H9 (cell line): ENCODE measurements at regions not wholly inside any gene's neighbourhood (a gene's known extent, or its start where the extent isn't known, plus 50 kb on each side); places are given as distances from the start of the nearest gene placed in this dataset.

Source experiments
- DNase-seq: peaks from one replicate; pipeline ENCODE4 v3.0.0-alpha.2; 2017
- H2AFZ ChIP-seq: one replicate; pipeline ENCODE4 v1.6.1; 2013; ENCODE audit warnings: mild to moderate bottlenecking, low read length, control low read depth, moderate library complexity
- H2AK5ac ChIP-seq: 2 replicates; pipeline ENCODE4 v1.6.1; 2013; ENCODE audit warnings: low read length, control low read depth, mixed read lengths; ENCODE audit not compliant: insufficient read length
- H2BK120ac ChIP-seq: one replicate; pipeline ENCODE4 v1.6.1; 2013; ENCODE audit warnings: low read depth, mild to moderate bottlenecking, low read length, control low read depth, inconsistent platforms; ENCODE audit not compliant: poor library complexity, severe bottlenecking
- H2BK12ac ChIP-seq: 2 replicates; pipeline ENCODE4 v1.6.1; 2013; ENCODE audit warnings: low read length, control low read depth, mixed read lengths, low read depth; ENCODE audit not compliant: insufficient read length
- H2BK15ac ChIP-seq: 2 replicates; pipeline ENCODE4 v1.6.1; 2013; ENCODE audit warnings: low read depth, low read length, control low read depth
- H2BK20ac ChIP-seq: one replicate; pipeline ENCODE4 v1.6.1; 2013; ENCODE audit warnings: low read depth, mild to moderate bottlenecking, low read length, control low read depth, inconsistent platforms; ENCODE audit not compliant: poor library complexity, severe bottlenecking
- H2BK5ac ChIP-seq: 2 replicates; pipeline ENCODE4 v1.6.1; 2013; ENCODE audit warnings: low read length, control low read depth, mixed read lengths; ENCODE audit not compliant: insufficient read length
- H3K14ac ChIP-seq: 2 replicates; pipeline ENCODE4 v1.6.1; 2013; ENCODE audit warnings: low read length, control low read depth; ENCODE audit not compliant: insufficient read depth
- H3K18ac ChIP-seq: 2 replicates; pipeline ENCODE4 v1.6.1; 2013; ENCODE audit warnings: low read depth, mild to moderate bottlenecking, mixed read lengths, low read length, control low read depth; ENCODE audit not compliant: insufficient read length
- H3K23ac ChIP-seq: 2 replicates; pipeline ENCODE4 v1.6.1; 2013; ENCODE audit warnings: low read length, control low read depth, mixed read lengths, low read depth; ENCODE audit not compliant: insufficient read length
- H3K23me2 ChIP-seq: 2 replicates; pipeline ENCODE4 v1.6.1; 2013; ENCODE audit warnings: low read depth, mild to moderate bottlenecking, mixed read lengths, low read length, control low read depth; ENCODE audit not compliant: insufficient read length, poor library complexity, severe bottlenecking
- H3K27ac ChIP-seq: 2 replicates; pipeline ENCODE4 v1.5.1; 2013; ENCODE audit warnings: low read length, control low read depth, mixed read lengths, low read depth; ENCODE audit not compliant: insufficient read length
- H3K27me3 ChIP-seq: 2 replicates; pipeline ENCODE4 v1.6.1; 2013; ENCODE audit warnings: low read length, control low read depth, inconsistent platforms; ENCODE audit not compliant: insufficient read depth
- H3K4ac ChIP-seq: 2 replicates; pipeline ENCODE4 v1.6.1; 2013; ENCODE audit warnings: low read depth, mild to moderate bottlenecking, control low read depth, inconsistent platforms, low read length, moderate library complexity
- H3K4me1 ChIP-seq: 2 replicates; pipeline ENCODE4 v1.6.1; 2013; ENCODE audit warnings: low read length, control low read depth, inconsistent platforms; ENCODE audit not compliant: insufficient read depth
- H3K4me2 ChIP-seq: 2 replicates; pipeline ENCODE4 v1.6.1; 2013; ENCODE audit warnings: low read length, control low read depth, mixed read lengths; ENCODE audit not compliant: insufficient read length, insufficient read depth
- H3K56ac ChIP-seq: 2 replicates; pipeline ENCODE4 v1.6.1; 2013; ENCODE audit warnings: low read depth, mild to moderate bottlenecking, mixed read lengths, low read length, control low read depth; ENCODE audit not compliant: insufficient read length
- H3K79me1 ChIP-seq: 2 replicates; pipeline ENCODE4 v1.6.1; 2013; ENCODE audit warnings: low read depth, mild to moderate bottlenecking, moderate library complexity, low read length, control low read depth, inconsistent platforms; ENCODE audit not compliant: insufficient read depth, poor library complexity, severe bottlenecking
- H3K79me2 ChIP-seq: 2 replicates; pipeline ENCODE4 v1.6.1; 2013; ENCODE audit warnings: low read length, control low read depth, inconsistent platforms; ENCODE audit not compliant: insufficient read depth
- H3K9ac ChIP-seq: 2 replicates; pipeline ENCODE4 v1.6.1; 2013; ENCODE audit warnings: low read length, control low read depth, mixed read lengths; ENCODE audit not compliant: insufficient read length; ENCODE audit errors: extremely low read depth
- H3K9me3 ChIP-seq: one replicate; pipeline ENCODE4 v1.6.1; 2013; ENCODE audit warnings: low read depth, low read length, inconsistent platforms; ENCODE audit not compliant: control insufficient read depth
- H3T11ph ChIP-seq: one replicate; pipeline ENCODE4 v1.6.1; 2013; ENCODE audit warnings: mild to moderate bottlenecking, low read length, control low read depth, inconsistent platforms
- H4K20me1 ChIP-seq: one replicate; pipeline ENCODE4 v1.6.1; 2013; ENCODE audit not compliant: control insufficient read depth, insufficient read length, insufficient read depth
- H4K5ac ChIP-seq: 2 replicates; pipeline ENCODE4 v1.6.1; 2013; ENCODE audit warnings: low read depth, mild to moderate bottlenecking, mixed read lengths, low read length, control low read depth; ENCODE audit not compliant: insufficient read length
- H4K8ac ChIP-seq: replicated peaks from 2 replicates; pipeline ENCODE4 v1.6.1; 2013; ENCODE audit warnings: low read length, control low read depth, mixed read lengths, low read depth; ENCODE audit not compliant: insufficient read length
- H4K91ac ChIP-seq: 2 replicates; pipeline ENCODE4 v1.6.1; 2013; ENCODE audit warnings: low read depth, mild to moderate bottlenecking, moderate library complexity, mixed read lengths, low read length, control low read depth; ENCODE audit not compliant: insufficient read length
- H3K27ac Mint-ChIP-seq, 3 experiments: 2 replicates in 2 of 3; 3 replicates in 1 of 3; pipeline ENCODE4 v1.8.0; 2020 to 2021; ENCODE audit warnings: mixed read lengths in 3 of 3, mild to moderate bottlenecking in 1 of 3, moderate library complexity in 1 of 3
- H3K27me3 Mint-ChIP-seq: 2 replicates; pipeline ENCODE4 v1.8.0; 2021; ENCODE audit warnings: low read depth, mild to moderate bottlenecking, moderate library complexity, mixed read lengths
- H3K36me3 Mint-ChIP-seq, 3 experiments: 2 replicates in 2 of 3; 3 replicates in 1 of 3; pipeline ENCODE4 v1.8.0; 2020 to 2021; ENCODE audit warnings: low read depth in 3 of 3, mixed read lengths in 3 of 3; ENCODE audit not compliant: insufficient read depth in 1 of 3
- H3K4me1 Mint-ChIP-seq, 2 experiments: 2 replicates each; pipeline ENCODE4 v1.8.0; 2020; ENCODE audit warnings: mixed read lengths in 2 of 2
- H3K4me3 Mint-ChIP-seq, 2 experiments: 2 replicates in 1 of 2; 3 replicates in 1 of 2; pipeline ENCODE4 v1.8.0; 2020 to 2021; ENCODE audit warnings: mild to moderate bottlenecking in 2 of 2, mixed read lengths in 2 of 2, moderate library complexity in 1 of 2
- H3K9me3 Mint-ChIP-seq, 2 experiments: 2 replicates in 1 of 2; 3 replicates in 1 of 2; pipeline ENCODE4 v1.8.0; 2020; ENCODE audit warnings: mild to moderate bottlenecking in 2 of 2, mixed read lengths in 2 of 2, moderate library complexity in 1 of 2
- CTCF ChIP-seq: fragments of 200-600 bp; sonication (generic); conservative IDR thresholded peaks from 3 replicates; pipeline ENCODE4 v1.8.0; 2021; ENCODE audit warnings: antibody characterized with exemption, mild to moderate bottlenecking
- WGBS: extraction: QIAGEN DNeasy Blood & Tissue Kit; methylation state at CpG from one replicate; pipeline ENCODE4 v1.1.7; 2013; ENCODE audit warnings: missing lambda C conversion rate, low lambda C conversion rate, mixed read lengths; ENCODE audit not compliant: insufficient read length; ENCODE audit errors: extremely low coverage; 5-methylcytosine and 5-hydroxymethylcytosine counted together

GRCh38 chr10:44034946-44035345 is 350.0 kb downstream of the CXCL12 start:
- no peak overlapping the region for H4K5ac ChIP-seq
- H3K79me2 ChIP-seq = no peaks in the 10 kb centered on the region
- no peaks in the 10 kb centered on the region for H3K4me1 ChIP-seq
- H2AK5ac ChIP-seq = no peak overlapping the region
- no peaks in the 10 kb centered on the region for H3K27me3 ChIP-seq
- peaks cover 0 to 2% of the 10 kb centered on the region in 2 experiments; a peak in 1 of 5 replicates for H3K9me3 Mint-ChIP-seq
- no peak overlapping the region for H3K4me2 ChIP-seq
- no peak overlapping the region for H2BK15ac ChIP-seq
- H2BK12ac ChIP-seq = no peak overlapping the region
- no peak overlapping the region for H3K23ac ChIP-seq
- no peak overlapping the region for H4K8ac ChIP-seq
- no peak overlapping the region for H2AFZ ChIP-seq
- no peak overlapping the region for H3K18ac ChIP-seq
- H4K20me1 ChIP-seq = no peaks in the 10 kb centered on the region
- H3K56ac ChIP-seq = no peak overlapping the region
- no peak overlapping the region for H3K27ac Mint-ChIP-seq
- no CpG with 5 or more reads among the region's 1 CpG for WGBS
- H2BK20ac ChIP-seq = no peak overlapping the region
- peaks cover 2% of the 10 kb centered on the region; the same call in 1 of the 2 replicates for H3K27me3 Mint-ChIP-seq
- peaks cover 11% of the 10 kb centered on the region in 2 experiments for H3K4me1 Mint-ChIP-seq
- no peaks in the 10 kb centered on the region for H3K79me1 ChIP-seq
- H3K9ac ChIP-seq = no peak overlapping the region
- no peaks in the 10 kb centered on the region for H3K23me2 ChIP-seq
- no peak overlapping the region for H3K4ac ChIP-seq
- H3K36me3 Mint-ChIP-seq = no peaks in the 10 kb centered on the region
- no peaks in the 10 kb centered on the region for H3K9me3 ChIP-seq
- no peak overlapping the region for H3K14ac ChIP-seq
- H2BK5ac ChIP-seq = no peak overlapping the region
- no peak overlapping the region for H4K91ac ChIP-seq
- no peak for DNase-seq
- H3K27ac ChIP-seq = no peak overlapping the region
- no peak overlapping the region for H3K4me3 Mint-ChIP-seq
- TF ChIP-seq CTCF = no peak
- H3T11ph ChIP-seq = no peak overlapping the region
- no peak overlapping the region for H2BK120ac ChIP-seq
